ENCODE measurements at regions not wholly inside any gene's neighbourhood (a gene's known extent, or its start where the extent isn't known, plus 50 kb on each side); places are given as distances from the start of the nearest gene placed in this dataset.

DNA sequence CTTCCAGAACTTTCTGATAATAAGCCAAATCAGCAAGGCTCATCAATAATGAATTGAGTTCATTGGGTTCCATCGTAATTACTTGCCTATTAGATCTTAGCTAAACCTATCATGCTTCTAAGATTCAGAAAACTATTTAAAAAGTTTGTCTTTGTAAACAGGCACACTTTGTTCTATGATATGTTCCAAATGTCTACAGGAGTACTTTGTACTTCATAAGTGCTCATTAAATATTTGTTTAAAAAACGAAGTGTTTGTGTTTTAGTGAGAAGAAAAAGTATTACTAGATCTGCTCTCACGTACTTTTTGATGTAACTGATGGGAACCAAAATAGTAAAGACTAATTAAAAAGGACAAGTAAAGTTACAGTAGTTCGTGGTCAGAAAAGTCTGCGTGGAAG is 172.8 kb upstream of the FLRT2 start:
- H3K4me1 ChIP-seq = peaks cover 26% of the 10 kb centered on the region
- Mint-ChIP-seq H3K4me3 (ENCODE audit: unreplicated experiment) (no peak overlapping the region), H3K4me1 (ENCODE audit: low read depth, unreplicated experiment) (peaks cover 17% of the 10 kb centered on the region), H3K27me3 (ENCODE audit: insufficient read depth, unreplicated experiment) (no peaks in the 10 kb centered on the region), H3K9me3 (ENCODE audit: unreplicated experiment) (peaks cover 13% of the 10 kb centered on the region), H3K27ac (ENCODE audit: unreplicated experiment) (peak overlapping the region; percentile 77), H3K36me3 (ENCODE audit: insufficient read depth, unreplicated experiment) (no peaks in the 10 kb centered on the region)
- H3K27me3 ChIP-seq (replicated peaks; ENCODE audit: control insufficient read depth, insufficient read depth, low read length) = no peaks in the 10 kb centered on the region
- POLR2A ChIA-PET = no interaction called here
- BruUV-seq (replicated peaks) = no TSS peak
- intact Hi-C loops (cut with micrococcal nuclease; ENCODE audit: unreplicated experiment) = loop anchor here (5.0 kb wide), 1 partner anchor 60 kb away; no protein-coding TSS in a partner anchor
- H3K9me3 ChIP-seq = no peaks in the 10 kb centered on the region
- H3K4me3 ChIP-seq (ENCODE audit: low read depth, low read length) = no peak overlapping the region
- H3K36me3 ChIP-seq (ENCODE audit: control insufficient read depth, insufficient read depth, low read length) = no peaks in the 10 kb centered on the region
- TF ChIP-seq, protein P1, sequence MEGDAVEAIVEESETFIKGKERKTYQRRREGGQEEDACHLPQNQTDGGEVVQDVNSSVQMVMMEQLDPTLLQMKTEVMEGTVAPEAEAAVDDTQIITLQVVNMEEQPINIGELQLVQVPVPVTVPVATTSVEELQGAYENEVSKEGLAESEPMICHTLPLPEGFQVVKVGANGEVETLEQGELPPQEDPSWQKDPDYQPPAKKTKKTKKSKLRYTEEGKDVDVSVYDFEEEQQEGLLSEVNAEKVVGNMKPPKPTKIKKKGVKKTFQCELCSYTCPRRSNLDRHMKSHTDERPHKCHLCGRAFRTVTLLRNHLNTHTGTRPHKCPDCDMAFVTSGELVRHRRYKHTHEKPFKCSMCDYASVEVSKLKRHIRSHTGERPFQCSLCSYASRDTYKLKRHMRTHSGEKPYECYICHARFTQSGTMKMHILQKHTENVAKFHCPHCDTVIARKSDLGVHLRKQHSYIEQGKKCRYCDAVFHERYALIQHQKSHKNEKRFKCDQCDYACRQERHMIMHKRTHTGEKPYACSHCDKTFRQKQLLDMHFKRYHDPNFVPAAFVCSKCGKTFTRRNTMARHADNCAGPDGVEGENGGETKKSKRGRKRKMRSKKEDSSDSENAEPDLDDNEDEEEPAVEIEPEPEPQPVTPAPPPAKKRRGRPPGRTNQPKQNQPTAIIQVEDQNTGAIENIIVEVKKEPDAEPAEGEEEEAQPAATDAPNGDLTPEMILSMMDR (IDR thresholded peaks at IDR 0.05; ENCODE audit: insufficient read depth in 1 of 2, low read depth in 1 of 2, low read length in 1 of 2, severe bottlenecking in 1 of 2, unreplicated experiment in 1 of 2) = no peak
- CTCF ChIA-PET = no interaction called here
- no peak for DNase-seq

DNA sequence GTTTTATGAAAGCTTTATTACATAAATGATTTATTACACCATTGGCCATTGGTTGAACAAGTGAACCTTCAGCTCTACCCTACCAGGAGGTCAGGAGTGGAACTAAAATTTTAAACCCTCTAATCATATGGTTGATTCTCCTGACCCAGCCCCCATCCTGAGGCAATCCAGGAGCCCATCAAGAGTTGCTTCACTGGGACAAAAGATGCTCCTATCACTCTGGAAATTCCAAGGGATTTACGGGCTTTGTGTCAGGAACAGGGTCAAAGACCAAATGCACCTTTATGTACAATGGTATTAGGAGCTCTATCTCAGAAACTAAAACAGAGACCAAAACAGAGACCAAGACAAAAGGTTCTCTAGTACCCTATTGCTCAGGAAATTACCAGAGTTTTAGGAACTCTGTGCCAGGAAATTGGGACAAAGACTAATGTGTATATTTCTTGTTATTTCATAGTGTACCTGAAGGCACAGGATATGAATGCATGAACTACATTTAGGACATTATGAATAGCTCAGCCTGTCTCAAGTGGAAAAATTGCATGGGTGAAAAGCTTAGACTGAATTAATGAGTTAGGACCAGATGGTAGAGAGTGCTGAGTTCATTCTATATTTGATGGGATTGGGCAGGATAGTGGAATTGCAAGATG is 171.7 kb upstream of the FLRT2 start:
- peak; percentile 68 to 76 for DNase-seq
- intact Hi-C loops (cut with micrococcal nuclease; ENCODE audit: unreplicated experiment) = loop anchor here (1.0 to 5.0 kb wide), 6 partner anchors 61 to 175 kb away; no protein-coding TSS in a partner anchor
- H3K4me3 ChIP-seq (ENCODE audit: low read depth, low read length) = no peak overlapping the region
- no peaks in the 10 kb centered on the region for H3K9me3 ChIP-seq
- no peaks in the 10 kb centered on the region for H3K27me3 Mint-ChIP-seq (ENCODE audit: insufficient read depth, unreplicated experiment)
- peak overlapping the region; percentile 77 for H3K27ac Mint-ChIP-seq (ENCODE audit: unreplicated experiment)
- H3K9me3 Mint-ChIP-seq (ENCODE audit: unreplicated experiment) = peaks cover 11% of the 10 kb centered on the region
- ChIA-PET CTCF (no interaction called here), POLR2A (no interaction called here)
- TF ChIP-seq, protein P1 (IDR thresholded peaks at IDR 0.05; ENCODE audit: insufficient read depth in 1 of 2, low read depth in 1 of 2, low read length in 1 of 2, severe bottlenecking in 1 of 2, unreplicated experiment in 1 of 2) = no peak
- H3K27me3 ChIP-seq (replicated peaks; ENCODE audit: control insufficient read depth, insufficient read depth, low read length) = no peaks in the 10 kb centered on the region
- H3K4me1 ChIP-seq = peaks cover 26% of the 10 kb centered on the region
- H3K36me3 ChIP-seq (ENCODE audit: control insufficient read depth, insufficient read depth, low read length) = no peaks in the 10 kb centered on the region
- no TSS peak for BruUV-seq (replicated peaks)
- H3K4me1 Mint-ChIP-seq (ENCODE audit: low read depth, unreplicated experiment) = peaks cover 17% of the 10 kb centered on the region
- H3K4me3 Mint-ChIP-seq (ENCODE audit: unreplicated experiment) = no peak overlapping the region
- H3K36me3 Mint-ChIP-seq (ENCODE audit: insufficient read depth, unreplicated experiment) = no peaks in the 10 kb centered on the region

DNA sequence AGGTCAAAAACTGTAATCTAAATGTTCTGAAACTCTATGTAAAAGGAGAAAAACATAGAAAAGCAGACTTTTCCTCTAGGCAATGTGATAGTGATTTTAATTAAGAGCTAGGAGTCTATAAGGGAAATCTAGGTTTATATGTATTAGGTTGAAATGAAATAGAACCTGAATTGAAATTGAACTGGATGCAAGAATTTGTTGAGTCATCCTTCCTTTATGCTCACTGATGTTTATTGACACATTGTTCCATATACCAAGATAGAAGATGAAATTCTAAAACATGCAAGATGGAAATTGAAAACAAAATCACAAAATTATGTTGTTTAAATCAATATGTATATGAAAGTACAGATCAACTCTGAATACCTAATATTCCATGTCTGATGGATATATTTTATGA is 170.4 kb upstream of the FLRT2 start:
- Mint-ChIP-seq H3K27ac (ENCODE audit: unreplicated experiment) (no peak overlapping the region), H3K36me3 (ENCODE audit: insufficient read depth, unreplicated experiment) (no peaks in the 10 kb centered on the region), H3K4me1 (ENCODE audit: low read depth, unreplicated experiment) (peaks cover 17% of the 10 kb centered on the region), H3K9me3 (ENCODE audit: unreplicated experiment) (no peaks in the 10 kb centered on the region), H3K4me3 (ENCODE audit: unreplicated experiment) (no peak overlapping the region), H3K27me3 (ENCODE audit: insufficient read depth, unreplicated experiment) (no peaks in the 10 kb centered on the region)
- ChIA-PET POLR2A (no interaction called here), CTCF (no interaction called here)
- no peaks in the 10 kb centered on the region for H3K9me3 ChIP-seq
- H3K27me3 ChIP-seq (replicated peaks; ENCODE audit: control insufficient read depth, insufficient read depth, low read length) = no peaks in the 10 kb centered on the region
- BruUV-seq (replicated peaks) = no TSS peak
- DNase-seq = no peak
- intact Hi-C loops (cut with micrococcal nuclease; ENCODE audit: unreplicated experiment) = loop anchor here (2.0 to 5.0 kb wide), 3 partner anchors 62 to 169 kb away; no protein-coding TSS in a partner anchor
- no peak overlapping the region for H3K4me3 ChIP-seq (ENCODE audit: low read depth, low read length)
- H3K4me1 ChIP-seq = peaks cover 26% of the 10 kb centered on the region
- no peaks in the 10 kb centered on the region for H3K36me3 ChIP-seq (ENCODE audit: control insufficient read depth, insufficient read depth, low read length)
- TF ChIP-seq, protein P1 (IDR thresholded peaks at IDR 0.05; ENCODE audit: insufficient read depth in 1 of 2, low read depth in 1 of 2, low read length in 1 of 2, severe bottlenecking in 1 of 2, unreplicated experiment in 1 of 2) = no peak

Data from Caco-2 (cell line).